T-helper 1 cell (primary cell): ENCODE measurements at regions not wholly inside any gene's neighbourhood (a gene's known extent, or its start where the extent isn't known, plus 50 kb on each side); places are given as distances from the start of the nearest gene placed in this dataset.

Experiments used
- DNase-seq, 5 donors: peaks; one replicate each; pipeline ENCODE4 v3.0.0-alpha.2; 2012 to 2020

DNA sequence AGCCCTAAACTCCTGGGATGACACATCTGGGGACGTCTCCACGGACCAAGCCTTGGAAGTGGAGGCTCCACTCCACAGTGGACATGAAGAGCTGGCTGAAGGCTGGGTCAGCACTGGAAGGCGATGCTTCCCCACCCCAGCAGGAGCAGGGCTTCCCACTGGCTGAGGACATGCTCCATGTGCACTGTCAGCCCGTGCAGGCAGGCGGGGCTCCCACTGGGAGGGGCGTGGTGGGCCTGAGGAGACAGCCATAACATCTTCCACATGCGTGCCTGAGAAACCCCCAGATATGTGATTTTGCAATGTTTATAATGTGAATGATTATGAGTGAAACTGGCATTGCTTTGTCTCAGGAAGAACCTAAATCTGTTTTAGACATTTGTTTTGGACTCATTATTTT, 231.3 kb downstream of the KLF13 start:
- no peak for DNase-seq

GRCh38 chr15:31558840-31559239, 232.2 kb downstream of the KLF13 start:
- DNase-seq = no peak

DNA sequence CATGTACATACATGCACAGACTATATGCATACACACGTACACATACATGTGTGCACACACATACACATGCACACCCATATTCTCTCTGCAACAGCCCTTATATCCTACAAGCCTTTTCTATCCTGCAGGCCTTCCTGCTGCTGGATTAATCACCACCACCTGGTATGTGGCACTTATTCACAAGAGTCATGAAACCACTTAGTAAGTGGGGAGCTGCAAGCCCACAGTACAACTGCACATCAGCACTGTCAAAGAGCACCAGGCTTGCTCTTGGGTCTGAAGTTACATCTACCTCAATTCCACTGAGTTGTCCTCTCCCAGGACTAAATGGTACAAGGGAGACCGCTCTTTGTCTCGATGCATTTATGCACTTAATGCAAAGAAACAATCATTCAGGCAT, 233.2 kb downstream of the KLF13 start:
- no peak for DNase-seq

- no peak for DNase-seq
Measured at GRCh38 chr15:31560643-31561042, 234.0 kb downstream of the KLF13 start.

DNA sequence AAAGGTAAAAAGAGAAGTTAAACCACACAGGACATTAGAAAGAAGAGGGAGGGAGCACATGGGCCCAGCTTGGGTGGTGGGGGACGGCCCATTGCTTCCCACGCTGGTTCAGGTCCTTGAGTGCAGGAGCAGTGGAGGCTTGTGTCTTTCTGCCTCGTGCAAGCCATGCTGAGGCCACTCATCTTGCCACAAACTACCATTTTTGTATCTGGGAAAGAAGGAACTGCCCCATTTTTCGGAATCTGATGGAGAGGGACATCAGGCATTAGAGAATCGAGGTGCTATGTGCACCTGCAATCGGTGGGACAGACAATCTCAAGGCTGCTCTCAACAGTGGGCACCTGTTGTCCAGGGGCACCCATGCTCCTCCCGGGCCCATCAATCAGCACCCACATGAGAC, 234.5 kb downstream of the KLF13 start:
- DNase-seq = no peak

- DNase-seq = no peak
Measured at GRCh38 chr15:31563001-31563400, 236.4 kb downstream of the KLF13 start.

DNA sequence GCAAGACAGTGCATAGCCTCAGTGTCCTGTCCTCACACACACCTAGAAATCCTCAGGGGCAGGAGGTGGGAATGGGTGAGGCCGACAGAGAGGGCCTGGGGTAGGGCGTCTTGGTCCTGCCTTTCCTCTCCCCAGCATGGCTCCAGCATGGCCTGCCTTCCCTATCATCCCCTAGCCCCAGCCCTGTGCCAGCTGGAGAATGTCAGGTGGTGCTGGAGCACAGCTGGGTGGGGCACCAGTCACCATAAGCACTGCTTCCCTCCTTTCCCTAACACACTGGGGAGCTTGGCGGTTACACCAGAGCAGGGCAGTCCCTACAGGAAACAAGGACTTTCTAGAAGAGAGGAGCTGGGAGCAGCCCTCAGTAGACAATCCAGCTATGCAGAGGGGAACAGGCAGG, 236.8 kb downstream of the KLF13 start:
- no peak for DNase-seq

GRCh38 chr15:31567861-31568260, 241.2 kb downstream of the KLF13 start:
- no peak for DNase-seq

DNA sequence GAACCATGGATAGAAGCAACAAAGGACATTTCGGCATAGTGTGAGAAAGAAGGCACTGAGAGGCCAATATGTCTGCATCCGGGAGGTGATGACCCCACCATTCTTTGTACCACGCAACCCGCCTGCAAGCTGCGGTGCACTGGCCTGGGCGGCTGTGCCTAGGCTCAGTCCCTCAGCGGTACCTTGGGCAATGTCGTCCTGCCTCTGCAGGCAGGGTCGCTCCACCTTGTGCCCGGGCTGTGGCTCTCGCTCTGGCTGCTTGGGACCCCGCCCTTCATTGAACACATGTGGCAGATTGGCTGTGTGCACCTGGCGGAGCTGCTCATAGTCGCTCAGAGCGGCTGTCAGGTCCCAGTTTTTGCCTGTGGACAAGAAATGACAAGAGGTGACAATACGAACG, 243.2 kb downstream of the KLF13 start:
- DNase-seq = no peak

GRCh38 chr15:31570591-31570990, 244.0 kb downstream of the KLF13 start:
- DNase-seq = no peak

- no peak for DNase-seq
Measured at GRCh38 chr15:31571676-31572075, 245.0 kb downstream of the KLF13 start.

- no peak for DNase-seq
Measured at GRCh38 chr15:31573759-31574158, 247.1 kb downstream of the KLF13 start.

DNA sequence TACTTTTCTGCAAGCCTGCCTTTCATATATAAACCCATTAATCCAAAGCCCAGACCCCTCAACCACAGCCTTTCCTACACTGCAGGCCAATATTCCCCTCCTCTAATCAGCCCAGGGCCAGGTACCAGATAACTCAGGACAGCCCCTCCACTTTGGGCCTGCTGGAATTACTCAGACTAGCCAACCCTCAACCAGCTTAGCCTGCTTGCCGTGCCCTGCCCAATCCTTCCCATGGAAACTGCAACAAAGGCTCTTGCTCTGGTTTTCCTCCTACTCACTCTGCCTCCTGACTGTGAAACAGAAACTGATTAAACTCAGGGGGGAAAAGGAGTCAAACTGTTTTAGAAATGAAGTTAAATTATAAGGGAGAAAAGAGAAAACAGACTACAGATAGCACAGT, 248.1 kb downstream of the KLF13 start:
- no peak for DNase-seq

DNA sequence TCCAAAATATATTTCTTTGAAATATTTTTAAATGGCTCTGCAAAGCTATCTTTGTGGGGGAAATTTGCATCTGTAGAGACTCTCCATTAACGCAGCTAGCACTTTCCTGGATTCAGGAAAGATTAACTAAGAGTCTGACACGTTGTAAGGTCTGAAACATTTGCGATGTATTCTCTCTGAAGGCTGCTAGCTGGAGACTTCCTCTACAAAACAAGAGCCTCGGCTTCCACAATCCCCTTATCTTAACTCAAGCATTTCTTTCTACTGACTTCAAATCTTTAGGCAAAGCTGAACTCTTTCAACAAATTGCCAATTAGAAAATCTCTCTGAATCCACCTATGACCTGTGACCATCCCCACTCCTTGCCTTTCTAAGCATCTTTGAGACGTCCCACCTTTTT, 250.5 kb downstream of the KLF13 start:
- no peak for DNase-seq

GRCh38 chr15:31579282-31579681, 252.6 kb downstream of the KLF13 start:
- DNase-seq = no peak

DNA sequence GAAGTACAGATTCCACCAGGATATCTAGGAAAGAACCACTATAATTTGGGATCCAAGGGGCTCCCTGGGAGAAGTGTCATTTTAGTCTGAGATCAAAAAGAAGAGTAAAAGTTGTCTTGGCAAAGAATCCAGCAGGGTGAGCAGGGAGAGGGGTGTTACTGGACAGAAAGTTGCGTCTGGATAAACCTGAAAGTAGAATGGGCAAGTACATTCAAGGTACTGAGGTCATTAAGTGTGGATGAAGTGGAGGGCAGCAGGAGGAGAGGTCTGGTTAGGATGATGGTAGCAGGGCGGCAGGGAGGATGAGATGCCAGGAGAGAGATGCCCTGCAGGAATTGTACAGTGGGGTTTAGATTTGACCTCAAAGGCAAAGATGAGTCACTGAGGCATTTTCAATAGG, 253.3 kb downstream of the KLF13 start:
- DNase-seq = no peak

GRCh38 chr15:31584195-31584594, 257.6 kb downstream of the KLF13 start:
- no peak for DNase-seq

DNA sequence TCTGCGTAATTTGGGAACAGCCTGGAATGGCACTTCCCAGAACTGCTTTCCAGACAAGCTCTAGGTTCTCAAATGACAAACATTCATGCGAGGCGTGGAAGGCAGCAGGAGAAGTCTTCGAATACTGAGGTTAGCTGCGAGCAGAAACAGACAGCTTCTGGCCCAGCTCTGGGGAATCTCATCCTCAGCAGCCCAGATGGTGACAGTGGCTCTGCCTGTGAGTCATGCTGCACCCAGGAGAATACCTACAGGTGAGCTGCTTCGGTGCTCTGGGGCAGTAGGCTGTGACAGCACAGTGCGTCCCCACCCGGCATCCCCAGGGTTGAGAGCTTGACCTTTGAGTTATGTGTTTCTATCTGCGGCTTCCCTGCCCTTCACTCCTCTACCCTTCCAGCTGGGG, 258.6 kb downstream of the KLF13 start:
- no peak for DNase-seq

DNA sequence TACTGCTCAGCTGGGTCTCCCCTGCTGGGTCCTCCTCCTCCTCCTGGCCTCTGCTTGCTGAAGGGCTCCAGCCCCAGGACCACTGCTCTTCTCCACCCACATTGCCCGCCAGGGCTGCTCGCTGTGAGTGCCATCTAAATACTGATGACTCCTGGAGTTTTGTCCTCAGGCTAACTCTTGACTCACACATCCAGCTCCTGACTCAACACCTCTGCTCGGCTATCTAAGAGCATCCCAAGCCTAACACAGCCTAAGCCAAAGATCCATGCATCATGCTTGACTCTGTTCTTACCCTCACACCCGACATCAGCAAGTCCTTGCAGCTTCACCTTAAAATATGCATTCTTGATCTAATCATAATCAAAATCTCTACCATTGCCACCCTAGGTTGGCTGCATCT, 260.2 kb downstream of the KLF13 start:
- DNase-seq = no peak

DNA sequence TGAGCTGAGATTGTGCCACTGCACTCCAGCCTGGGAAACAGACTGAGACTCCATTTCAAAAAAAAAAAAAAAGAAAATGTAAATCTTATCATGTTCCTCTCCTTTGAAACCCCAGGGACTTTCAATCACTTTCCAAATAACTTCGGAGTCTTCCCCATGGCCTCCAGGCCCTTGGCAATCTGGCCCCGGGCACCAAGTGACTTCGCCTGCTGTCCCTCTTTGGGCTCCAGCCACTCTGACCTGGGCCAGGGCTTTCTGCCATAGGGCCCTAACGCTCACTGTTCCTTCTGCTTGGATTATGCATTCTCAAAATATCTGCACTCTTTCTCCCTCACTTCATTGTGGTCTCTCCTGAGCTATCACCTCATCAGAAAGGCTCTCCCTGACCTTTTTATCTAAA, 260.9 kb downstream of the KLF13 start:
- DNase-seq = no peak

DNA sequence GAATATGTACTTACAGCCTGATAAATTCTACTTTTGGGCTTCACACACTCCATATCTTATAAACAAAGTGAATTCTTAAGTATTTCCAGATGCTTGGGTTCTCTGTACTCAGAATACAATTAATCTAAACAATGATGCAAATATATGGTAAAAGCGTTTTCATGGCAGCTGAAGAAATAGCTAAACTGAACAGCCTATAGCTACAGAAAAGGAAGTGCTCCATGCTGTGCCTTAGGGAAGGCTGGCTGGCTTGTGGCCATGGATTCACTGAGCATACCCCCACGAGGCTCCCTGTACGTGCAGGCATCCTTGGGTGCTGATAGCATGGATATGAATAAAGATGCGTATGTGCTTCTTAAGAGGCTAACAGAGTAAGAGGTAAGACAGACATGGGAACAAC, 264.0 kb downstream of the KLF13 start:
- no peak for DNase-seq

DNA sequence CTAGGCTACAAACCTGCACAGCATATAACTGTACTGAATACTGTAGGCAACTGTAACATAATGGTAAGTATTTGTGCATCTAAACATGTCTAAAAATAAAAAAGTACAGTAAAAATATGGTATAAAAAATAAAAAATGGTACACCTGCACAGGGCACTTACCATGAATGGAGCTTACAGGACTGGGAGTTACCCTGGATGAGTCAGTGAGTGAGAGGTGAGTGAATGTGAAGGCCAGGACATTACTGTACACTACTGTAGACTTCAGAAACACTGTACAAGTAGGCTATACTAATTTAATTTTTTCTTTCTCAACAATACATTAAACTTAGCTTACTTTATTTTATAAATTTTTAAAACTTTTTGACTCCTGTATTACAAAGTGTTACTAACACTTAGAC, 265.3 kb downstream of the KLF13 start:
- DNase-seq = no peak

DNA sequence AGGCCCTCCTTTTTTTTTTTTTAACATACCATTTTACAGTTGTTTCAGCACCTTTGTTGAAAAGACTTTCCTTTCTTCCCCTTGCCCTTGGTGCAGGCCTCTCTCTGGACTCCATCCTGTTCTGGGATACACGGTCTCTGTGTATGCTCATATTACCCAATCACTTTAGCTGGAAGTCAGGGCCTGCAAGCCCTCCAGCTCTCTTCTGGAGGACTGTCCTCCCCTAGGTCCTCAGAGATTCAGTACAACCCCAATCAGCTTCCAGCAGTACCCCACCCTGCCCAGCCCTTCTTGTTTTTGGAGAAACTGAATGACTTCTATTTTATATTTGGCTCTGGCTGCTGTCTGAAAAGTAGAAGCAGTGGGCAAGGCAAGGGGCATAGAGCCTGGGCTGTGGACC, 270.8 kb downstream of the KLF13 start:
- DNase-seq = no peak

- DNase-seq = no peak
Measured at GRCh38 chr15:31598620-31599019, 272.0 kb downstream of the KLF13 start.

DNA sequence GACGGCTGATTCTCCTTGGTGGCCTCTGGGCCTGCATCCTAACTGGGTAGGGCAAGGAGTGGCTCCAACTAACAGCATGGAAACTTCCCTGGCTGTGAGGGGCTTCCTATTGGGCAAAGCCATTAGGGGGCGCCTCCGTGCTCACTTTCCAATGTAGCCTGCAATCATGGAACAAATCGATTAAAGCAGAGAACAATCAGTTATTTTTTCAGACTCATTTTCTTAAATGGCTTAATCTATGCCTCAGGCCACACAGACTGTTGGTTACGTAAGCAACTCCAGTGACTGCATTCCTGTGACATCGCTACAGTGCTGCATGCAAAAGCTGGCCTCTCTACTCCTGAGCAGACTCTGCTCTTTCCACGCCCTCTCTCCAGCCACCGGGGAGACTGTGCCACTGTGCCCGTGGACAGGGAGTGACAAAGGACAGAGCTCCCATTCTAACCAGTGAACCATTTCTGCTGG, 278.9 kb downstream of the KLF13 start:
- no peak for DNase-seq

DNA sequence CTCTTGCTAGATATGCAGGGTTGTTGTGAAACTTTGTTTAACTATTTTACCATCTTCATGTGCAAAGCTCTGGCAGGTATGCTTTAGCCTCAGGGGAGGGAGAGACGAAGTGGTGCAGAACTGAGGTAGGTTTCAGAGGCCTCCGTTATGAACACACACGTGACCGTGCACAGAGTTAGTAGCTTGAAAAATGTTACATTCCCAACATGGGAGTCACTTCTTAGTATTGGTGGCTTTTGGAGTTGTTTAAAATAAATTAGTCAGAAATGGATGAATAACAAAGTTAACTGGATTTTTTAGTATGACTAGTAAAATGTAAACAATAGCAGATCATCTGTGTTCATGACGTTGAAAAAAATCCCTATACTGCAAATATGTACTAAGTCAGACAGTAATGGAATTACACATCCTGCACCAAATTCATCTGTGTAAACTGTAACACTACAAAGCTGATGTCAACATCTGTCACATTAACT, 279.6 kb downstream of the KLF13 start:
- DNase-seq = no peak
